Skeletal muscle satellite cell (primary cell): ENCODE measurements at regions not wholly inside any gene's neighbourhood (a gene's known extent, or its start where the extent isn't known, plus 50 kb on each side); places are given as distances from the start of the nearest gene placed in this dataset.

Experiments used
- H3K27me3 ChIP-seq: 2 replicates; pipeline ENCODE4 v1.7.0; 2013; ENCODE audit warnings: low read length; ENCODE audit not compliant: control insufficient read depth, insufficient read depth
- H3K36me3 ChIP-seq: 2 replicates; pipeline ENCODE4 v1.7.0; 2013; ENCODE audit warnings: mild to moderate bottlenecking, control low read depth, low read length; ENCODE audit not compliant: insufficient read depth
- H3K4me1 ChIP-seq: 2 replicates; pipeline ENCODE4 v1.7.0; 2013; ENCODE audit warnings: low read length; ENCODE audit not compliant: control insufficient read depth, insufficient read depth
- H3K4me2 ChIP-seq: 2 replicates; pipeline ENCODE4 v1.7.0; 2013; ENCODE audit warnings: mild to moderate bottlenecking, low read length
- H3K4me3 ChIP-seq: 2 replicates; pipeline ENCODE4 v1.7.0; 2013; ENCODE audit warnings: low read length
- H3K9ac ChIP-seq: 2 replicates; pipeline ENCODE4 v1.7.0; 2013; ENCODE audit warnings: mild to moderate bottlenecking, low read depth, low read length, moderate library complexity
- H3K9me3 ChIP-seq: replicated peaks from 2 replicates; pipeline ENCODE4 v1.7.0; 2013; ENCODE audit warnings: mild to moderate bottlenecking, control low read depth, low read length

- Histone ChIP-seq H3K4me2 (no peak overlapping the region), H3K36me3 (no peaks in the 10 kb centered on the region), H3K9ac (no peak overlapping the region), H3K4me3 (no peak overlapping the region), H3K4me1 (peaks cover 7% of the 10 kb centered on the region), H3K9me3 (no peaks in the 10 kb centered on the region), H3K27me3 (no peaks in the 10 kb centered on the region)
Observed at GRCh38 chr9:13395156-13395555, 115.7 kb upstream of the MPDZ start.

DNA sequence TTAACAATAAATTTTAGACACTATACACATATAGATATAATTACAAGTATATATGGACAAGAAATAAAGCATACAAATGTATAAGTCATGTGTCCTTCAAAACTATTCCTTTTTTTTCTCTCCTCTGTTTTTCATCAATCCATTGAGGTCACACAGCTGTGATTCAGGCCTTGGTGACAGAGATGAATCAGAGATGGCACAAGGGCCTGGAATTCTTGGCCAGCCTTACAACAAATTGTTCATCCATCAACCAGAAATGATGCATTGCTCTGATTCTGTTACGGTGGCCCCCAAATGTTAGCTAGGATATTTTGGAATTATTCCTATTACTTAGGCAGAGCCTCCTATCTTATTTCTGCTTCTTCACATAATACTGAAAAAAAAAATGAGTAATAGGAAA is 108.7 kb upstream of the MPDZ start:
- no peaks in the 10 kb centered on the region for H3K27me3 ChIP-seq
- H3K9ac ChIP-seq: no peak overlapping the region
- H3K9me3 ChIP-seq: no peaks in the 10 kb centered on the region
- H3K4me3 ChIP-seq: no peak overlapping the region
- H3K4me2 ChIP-seq: no peak overlapping the region
- no peaks in the 10 kb centered on the region for H3K36me3 ChIP-seq
- H3K4me1 ChIP-seq: peaks cover 19% of the 10 kb centered on the region

GRCh38 chr9:13387734-13388067 is 108.2 kb upstream of the MPDZ start:
- no peaks in the 10 kb centered on the region for H3K9me3 ChIP-seq
- peaks cover 21% of the 10 kb centered on the region for H3K4me1 ChIP-seq
- H3K9ac ChIP-seq: peak overlapping the region; percentile 51
- no peaks in the 10 kb centered on the region for H3K36me3 ChIP-seq
- H3K4me3 ChIP-seq: no peak overlapping the region
- H3K27me3 ChIP-seq: no peaks in the 10 kb centered on the region
- no peak overlapping the region for H3K4me2 ChIP-seq

DNA sequence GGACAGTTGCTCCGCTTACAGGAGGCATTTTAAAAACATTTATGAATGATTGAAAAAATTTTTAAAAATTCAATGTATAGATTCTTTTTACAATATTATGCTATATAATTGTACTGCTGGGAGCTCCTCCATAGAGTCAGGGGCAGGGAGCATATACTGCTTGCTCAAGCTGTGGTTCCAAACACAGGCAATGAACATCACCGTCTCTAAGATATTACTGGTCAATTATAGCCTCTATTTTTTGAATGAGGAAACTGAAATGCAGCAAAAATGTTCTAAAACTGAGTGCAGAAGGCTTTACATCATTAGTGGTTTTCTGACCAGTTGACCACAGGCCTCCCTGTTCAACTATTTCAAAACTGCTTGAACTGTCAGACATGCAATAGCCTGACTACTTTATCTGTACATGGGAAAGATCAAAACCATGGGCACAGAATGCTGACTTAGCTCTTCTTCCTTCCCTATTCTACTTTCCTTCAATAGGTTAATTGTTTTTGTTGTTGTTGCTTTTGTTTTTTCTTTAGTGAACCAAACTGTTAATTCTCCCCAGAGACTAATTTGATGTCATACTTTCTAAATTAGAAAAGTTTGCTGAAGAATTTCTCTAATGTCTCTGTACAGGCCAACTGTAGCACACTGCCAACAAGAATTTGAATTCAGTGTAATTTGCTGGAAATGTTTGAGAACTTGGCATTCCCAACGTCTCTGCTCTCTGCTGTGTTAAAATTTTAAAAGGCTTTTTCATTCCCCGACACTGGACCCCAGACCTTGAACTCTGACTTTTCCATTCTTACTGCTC is 107.6 kb upstream of the MPDZ start:
- H3K4me1 ChIP-seq: peaks cover 21% of the 10 kb centered on the region
- no peaks in the 10 kb centered on the region for H3K27me3 ChIP-seq
- no peak overlapping the region for H3K4me2 ChIP-seq
- H3K9ac ChIP-seq: peak overlapping the region; percentile 51
- no peaks in the 10 kb centered on the region for H3K36me3 ChIP-seq
- no peaks in the 10 kb centered on the region for H3K9me3 ChIP-seq
- H3K4me3 ChIP-seq: no peak overlapping the region

DNA sequence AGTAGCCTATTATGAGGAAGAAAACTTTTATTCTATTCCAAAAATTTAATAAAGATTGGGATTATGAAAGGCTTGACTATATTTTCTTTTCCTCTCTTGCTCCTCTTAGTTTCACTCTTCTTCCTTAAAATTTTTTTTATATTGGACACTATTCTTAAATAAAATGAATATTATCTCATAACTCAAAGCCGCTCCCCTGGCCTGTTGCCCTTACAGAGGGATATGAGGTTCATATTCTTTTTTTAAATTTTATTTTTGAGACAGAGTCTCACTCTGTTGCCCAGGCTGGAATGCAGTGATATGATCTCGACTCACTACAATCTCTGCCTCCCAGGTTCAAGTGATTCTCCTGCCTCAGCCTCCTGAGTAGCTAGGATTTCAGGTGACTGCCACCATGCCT is 106.8 kb upstream of the MPDZ start:
- peaks cover 21% of the 10 kb centered on the region for H3K4me1 ChIP-seq
- no peaks in the 10 kb centered on the region for H3K36me3 ChIP-seq
- no peaks in the 10 kb centered on the region for H3K9me3 ChIP-seq
- H3K27me3 ChIP-seq: no peaks in the 10 kb centered on the region
- no peak overlapping the region for H3K9ac ChIP-seq
- no peak overlapping the region for H3K4me3 ChIP-seq
- no peak overlapping the region for H3K4me2 ChIP-seq

DNA sequence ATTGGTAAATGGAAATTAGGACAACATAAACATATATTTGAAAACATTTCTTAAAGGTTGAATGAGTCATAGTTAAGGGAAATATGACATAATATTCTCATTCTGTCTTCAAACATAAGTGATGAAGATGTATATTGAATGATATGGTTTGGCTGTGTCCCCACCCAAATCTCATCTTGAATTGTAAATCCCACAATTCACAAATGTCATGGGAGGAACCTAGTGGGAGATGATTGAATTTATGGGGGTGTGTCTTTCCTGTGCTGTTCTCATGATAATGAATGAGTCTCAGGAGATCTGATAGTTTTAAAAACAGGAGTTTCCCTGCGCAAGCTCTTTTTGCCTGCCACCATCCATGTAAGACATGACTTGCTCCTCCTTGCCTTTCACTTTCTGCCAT is 104.4 kb upstream of the MPDZ start:
- Histone ChIP-seq H3K9ac (no peak overlapping the region), H3K4me1 (peaks cover 21% of the 10 kb centered on the region), H3K9me3 (no peaks in the 10 kb centered on the region), H3K4me3 (no peak overlapping the region), H3K36me3 (no peaks in the 10 kb centered on the region), H3K4me2 (no peak overlapping the region), H3K27me3 (no peaks in the 10 kb centered on the region)

GRCh38 chr9:13383216-13383615 is 103.7 kb upstream of the MPDZ start:
- Histone ChIP-seq H3K9ac (no peak overlapping the region), H3K36me3 (no peaks in the 10 kb centered on the region), H3K27me3 (no peaks in the 10 kb centered on the region), H3K9me3 (no peaks in the 10 kb centered on the region), H3K4me1 (peaks cover 25% of the 10 kb centered on the region), H3K4me3 (no peak overlapping the region), H3K4me2 (no peak overlapping the region)

GRCh38 chr9:13382595-13382994 is 103.1 kb upstream of the MPDZ start:
- H3K36me3 ChIP-seq: no peaks in the 10 kb centered on the region
- H3K9ac ChIP-seq: no peak overlapping the region
- H3K4me1 ChIP-seq: peaks cover 26% of the 10 kb centered on the region
- H3K4me3 ChIP-seq: no peak overlapping the region
- no peak overlapping the region for H3K4me2 ChIP-seq
- H3K27me3 ChIP-seq: no peaks in the 10 kb centered on the region
- H3K9me3 ChIP-seq: no peaks in the 10 kb centered on the region

- Histone ChIP-seq H3K9ac (no peak overlapping the region), H3K4me1 (peaks cover 27% of the 10 kb centered on the region), H3K4me3 (no peak overlapping the region), H3K27me3 (no peaks in the 10 kb centered on the region), H3K9me3 (no peaks in the 10 kb centered on the region), H3K4me2 (no peak overlapping the region), H3K36me3 (no peaks in the 10 kb centered on the region)
Observed at GRCh38 chr9:13380903-13381302, 101.4 kb upstream of the MPDZ start.

GRCh38 chr9:13378154-13378553 is 98.7 kb upstream of the MPDZ start:
- Histone ChIP-seq H3K9ac (no peak overlapping the region), H3K4me1 (peaks cover 22% of the 10 kb centered on the region), H3K4me3 (no peak overlapping the region), H3K9me3 (no peaks in the 10 kb centered on the region), H3K4me2 (no peak overlapping the region), H3K27me3 (no peaks in the 10 kb centered on the region), H3K36me3 (no peaks in the 10 kb centered on the region)

GRCh38 chr9:13377171-13377925 is 97.9 kb upstream of the MPDZ start:
- Histone ChIP-seq H3K4me2 (peak overlapping the region; percentile 47), H3K9ac (no peak overlapping the region), H3K36me3 (no peaks in the 10 kb centered on the region), H3K27me3 (no peaks in the 10 kb centered on the region), H3K9me3 (no peaks in the 10 kb centered on the region), H3K4me1 (peaks cover 20% of the 10 kb centered on the region), H3K4me3 (no peak overlapping the region)

GRCh38 chr9:13372510-13372909 is 93.0 kb upstream of the MPDZ start:
- Histone ChIP-seq H3K4me1 (peaks cover 9% of the 10 kb centered on the region), H3K27me3 (no peaks in the 10 kb centered on the region), H3K9ac (no peak overlapping the region), H3K4me2 (no peak overlapping the region), H3K9me3 (no peaks in the 10 kb centered on the region), H3K36me3 (no peaks in the 10 kb centered on the region), H3K4me3 (no peak overlapping the region)
